KMS-11 (cell line): ENCODE measurements at regions not wholly inside any gene's neighbourhood (a gene's known extent, or its start where the extent isn't known, plus 50 kb on each side); places are given as distances from the start of the nearest gene placed in this dataset.

Source experiments
- H2AFZ ChIP-seq: fragments of 200-600 bp; sonication (generic); 2 replicates; pipeline ENCODE4 v1.6.1; 2016; ENCODE audit warnings: antibody characterized with exemption, mixed run types, low read depth
- H3K27ac ChIP-seq: fragments of 200-600 bp; sonication (generic); 2 replicates; pipeline ENCODE4 v1.6.1; 2016; ENCODE audit warnings: mild to moderate bottlenecking, mixed run types
- H3K27me3 ChIP-seq: fragments of 200-600 bp; sonication (generic); 2 replicates; pipeline ENCODE4 v1.6.1; 2017; ENCODE audit warnings: mild to moderate bottlenecking, low read depth, mixed run types, moderate library complexity; ENCODE audit not compliant: insufficient read depth
- H3K36me3 ChIP-seq: fragments of 200-600 bp; sonication (generic); 2 replicates; pipeline ENCODE4 v1.6.1; 2017; ENCODE audit warnings: mild to moderate bottlenecking, mixed run types; ENCODE audit not compliant: insufficient read depth
- H3K4me1 ChIP-seq: fragments of 200-600 bp; sonication (generic); 2 replicates; pipeline ENCODE4 v1.6.1; 2016; ENCODE audit warnings: mild to moderate bottlenecking, low read depth, mixed run types; ENCODE audit not compliant: poor library complexity, severe bottlenecking
- H3K4me2 ChIP-seq: fragments of 200-600 bp; sonication (generic); 2 replicates; pipeline ENCODE4 v1.7.0; 2016; ENCODE audit warnings: mild to moderate bottlenecking, mixed run types
- H3K4me3 ChIP-seq: fragments of 200-600 bp; sonication (generic); IDR thresholded peaks from 2 replicates; pipeline ENCODE4 v1.6.1; 2017; ENCODE audit warnings: low read depth, low read length, mixed read lengths; ENCODE audit not compliant: insufficient read depth
- H3K79me2 ChIP-seq: fragments of 200-600 bp; sonication (generic); 2 replicates; pipeline ENCODE4 v1.6.1; 2016; ENCODE audit warnings: low read depth, mixed run types; ENCODE audit not compliant: insufficient read depth
- H3K9ac ChIP-seq: fragments of 200-600 bp; sonication (generic); 2 replicates; pipeline ENCODE4 v1.6.1; 2016; ENCODE audit warnings: mild to moderate bottlenecking, mixed run types
- H4K20me1 ChIP-seq: fragments of 200-600 bp; sonication (generic); 2 replicates; pipeline ENCODE4 v1.6.1; 2016; ENCODE audit warnings: mild to moderate bottlenecking, mixed run types; ENCODE audit not compliant: insufficient read depth
- TF ChIP-seq, protein P1 (sequence below): fragments of 200-600 bp; sonication (generic); conservative IDR thresholded peaks from 2 replicates; pipeline ENCODE4 v1.6.1; 2017; ENCODE audit warnings: low read depth, mild to moderate bottlenecking, antibody characterized with exemption, low read length, moderate library complexity, mixed read lengths

GRCh38 chr2:53347269-53347668 lies 420.3 kb upstream of the CHAC2 start:
- H3K36me3 ChIP-seq: no peaks in the 10 kb centered on the region
- H3K9ac ChIP-seq: no peak overlapping the region
- H3K4me1 ChIP-seq: no peaks in the 10 kb centered on the region
- H3K79me2 ChIP-seq: no peaks in the 10 kb centered on the region
- no peak overlapping the region for H3K4me3 ChIP-seq
- H4K20me1 ChIP-seq: no peaks in the 10 kb centered on the region
- H3K4me2 ChIP-seq: no peak overlapping the region
- no peak overlapping the region for H3K27ac ChIP-seq
- TF ChIP-seq, protein P1, sequence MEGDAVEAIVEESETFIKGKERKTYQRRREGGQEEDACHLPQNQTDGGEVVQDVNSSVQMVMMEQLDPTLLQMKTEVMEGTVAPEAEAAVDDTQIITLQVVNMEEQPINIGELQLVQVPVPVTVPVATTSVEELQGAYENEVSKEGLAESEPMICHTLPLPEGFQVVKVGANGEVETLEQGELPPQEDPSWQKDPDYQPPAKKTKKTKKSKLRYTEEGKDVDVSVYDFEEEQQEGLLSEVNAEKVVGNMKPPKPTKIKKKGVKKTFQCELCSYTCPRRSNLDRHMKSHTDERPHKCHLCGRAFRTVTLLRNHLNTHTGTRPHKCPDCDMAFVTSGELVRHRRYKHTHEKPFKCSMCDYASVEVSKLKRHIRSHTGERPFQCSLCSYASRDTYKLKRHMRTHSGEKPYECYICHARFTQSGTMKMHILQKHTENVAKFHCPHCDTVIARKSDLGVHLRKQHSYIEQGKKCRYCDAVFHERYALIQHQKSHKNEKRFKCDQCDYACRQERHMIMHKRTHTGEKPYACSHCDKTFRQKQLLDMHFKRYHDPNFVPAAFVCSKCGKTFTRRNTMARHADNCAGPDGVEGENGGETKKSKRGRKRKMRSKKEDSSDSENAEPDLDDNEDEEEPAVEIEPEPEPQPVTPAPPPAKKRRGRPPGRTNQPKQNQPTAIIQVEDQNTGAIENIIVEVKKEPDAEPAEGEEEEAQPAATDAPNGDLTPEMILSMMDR: no peak
- H2AFZ ChIP-seq: no peak overlapping the region
- no peaks in the 10 kb centered on the region for H3K27me3 ChIP-seq

GRCh38 chr2:53342248-53342647 lies 425.4 kb upstream of the CHAC2 start:
- H4K20me1 ChIP-seq: no peaks in the 10 kb centered on the region
- no peak overlapping the region for H2AFZ ChIP-seq
- no peaks in the 10 kb centered on the region for H3K4me1 ChIP-seq
- no peak overlapping the region for H3K27ac ChIP-seq
- no peak overlapping the region for H3K4me3 ChIP-seq
- H3K79me2 ChIP-seq: no peaks in the 10 kb centered on the region
- H3K4me2 ChIP-seq: no peak overlapping the region
- H3K27me3 ChIP-seq: no peaks in the 10 kb centered on the region
- TF ChIP-seq, protein P1: no peak
- no peaks in the 10 kb centered on the region for H3K36me3 ChIP-seq
- H3K9ac ChIP-seq: no peak overlapping the region

DNA sequence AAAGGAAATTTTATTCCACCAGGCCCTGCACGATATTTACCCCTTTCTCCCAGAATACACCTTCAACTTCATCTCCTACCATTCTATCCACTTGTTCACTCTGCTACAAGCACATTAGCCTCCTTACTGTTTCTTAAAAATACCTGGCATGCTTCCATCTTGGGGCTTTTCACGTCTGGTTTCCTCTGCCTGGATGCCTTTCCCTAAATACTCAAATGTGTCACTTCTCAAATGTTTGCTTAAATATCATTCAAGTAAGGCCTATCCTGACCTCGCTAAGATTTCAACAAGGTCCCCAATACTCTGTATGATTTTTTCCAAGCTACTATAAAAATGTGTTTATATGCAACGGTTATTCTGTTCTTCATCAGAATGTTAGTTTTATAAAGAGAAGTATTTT lies 433.0 kb upstream of the CHAC2 start:
- Histone ChIP-seq H3K4me1 (no peaks in the 10 kb centered on the region), H3K27me3 (no peaks in the 10 kb centered on the region), H2AFZ (no peak overlapping the region), H4K20me1 (no peaks in the 10 kb centered on the region), H3K9ac (no peak overlapping the region), H3K4me3 (no peak overlapping the region), H3K79me2 (no peaks in the 10 kb centered on the region), H3K36me3 (no peaks in the 10 kb centered on the region), H3K4me2 (no peak overlapping the region), H3K27ac (no peak overlapping the region)
- TF ChIP-seq, protein P1: no peak

GRCh38 chr2:53331667-53332066 lies 435.9 kb upstream of the CHAC2 start:
- H2AFZ ChIP-seq: no peak overlapping the region
- TF ChIP-seq, protein P1: no peak
- H3K4me1 ChIP-seq: no peaks in the 10 kb centered on the region
- no peaks in the 10 kb centered on the region for H3K79me2 ChIP-seq
- H3K27me3 ChIP-seq: no peaks in the 10 kb centered on the region
- H3K9ac ChIP-seq: no peak overlapping the region
- H4K20me1 ChIP-seq: no peaks in the 10 kb centered on the region
- H3K4me3 ChIP-seq: no peak overlapping the region
- no peaks in the 10 kb centered on the region for H3K36me3 ChIP-seq
- no peak overlapping the region for H3K27ac ChIP-seq
- no peak overlapping the region for H3K4me2 ChIP-seq

GRCh38 chr2:53317861-53318260 lies 449.7 kb upstream of the CHAC2 start:
- Histone ChIP-seq H3K9ac (no peak overlapping the region), H3K4me1 (no peaks in the 10 kb centered on the region), H2AFZ (no peak overlapping the region), H3K79me2 (no peaks in the 10 kb centered on the region), H3K4me2 (no peak overlapping the region), H3K27ac (no peak overlapping the region), H3K36me3 (no peaks in the 10 kb centered on the region), H4K20me1 (no peaks in the 10 kb centered on the region), H3K27me3 (no peaks in the 10 kb centered on the region), H3K4me3 (no peak overlapping the region)
- TF ChIP-seq, protein P1: no peak
